ENCODE measurements at regions not wholly inside any gene's neighbourhood (a gene's known extent, or its start where the extent isn't known, plus 50 kb on each side); places are given as distances from the start of the nearest gene placed in this dataset.

DNA sequence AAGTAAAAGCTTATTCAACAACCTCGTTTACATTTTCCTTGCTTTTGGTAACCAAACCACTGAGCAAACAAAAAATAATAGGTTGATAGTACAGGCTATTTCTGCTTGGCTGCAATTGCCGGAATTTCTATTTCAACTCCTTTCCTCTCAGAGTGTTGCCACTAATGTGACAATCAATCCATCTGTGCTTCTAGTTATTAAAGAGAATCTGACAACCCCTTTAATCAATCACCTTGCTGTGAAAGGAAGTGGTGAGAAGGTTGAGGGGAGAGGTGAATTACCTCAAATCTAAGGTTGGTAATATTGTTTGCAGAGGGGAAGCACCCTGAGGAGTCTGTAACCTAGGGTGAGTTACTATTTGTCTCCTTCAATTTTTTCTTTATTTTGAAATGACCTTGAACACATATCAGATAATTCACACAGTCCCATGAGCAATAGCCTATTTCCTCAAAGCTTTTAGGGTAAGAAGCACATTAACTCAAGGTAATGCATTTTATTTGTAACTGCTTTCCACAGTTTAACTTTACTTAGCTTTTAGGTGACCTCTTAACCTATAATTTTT is 603.4 kb downstream of the MMUT start:
- Mint-ChIP-seq H3K4me1 (ENCODE audit: low read depth) (no peaks in the 10 kb centered on the region), H3K36me3 (ENCODE audit: low read depth) (no peaks in the 10 kb centered on the region), H3K9me3 (ENCODE audit: insufficient read depth) (peaks cover 6% of the 10 kb centered on the region), H3K27me3 (ENCODE audit: low read depth) (no peaks in the 10 kb centered on the region), H3K4me3 (no peak overlapping the region), H3K27ac (no peak overlapping the region)
- ATAC-seq (no peak), DNase-seq (no peak)
- CTCF ChIA-PET: no interaction called here
- POLR2A ChIA-PET: no interaction called here

GRCh38 chr6:48845219-48845618 is 617.8 kb downstream of the MMUT start:
- POLR2A ChIA-PET: no interaction called here
- no peaks in the 10 kb centered on the region for H3K36me3 Mint-ChIP-seq (ENCODE audit: low read depth)
- no peaks in the 10 kb centered on the region for H3K27me3 Mint-ChIP-seq (ENCODE audit: low read depth)
- no peaks in the 10 kb centered on the region for H3K4me1 Mint-ChIP-seq (ENCODE audit: low read depth)
- no peak overlapping the region for H3K4me3 Mint-ChIP-seq
- CTCF ChIA-PET: no interaction called here
- no peak overlapping the region for H3K27ac Mint-ChIP-seq
- no peak for DNase-seq
- no peak for ATAC-seq
- peaks cover 24% of the 10 kb centered on the region for H3K9me3 Mint-ChIP-seq (ENCODE audit: insufficient read depth)

- Mint-ChIP-seq H3K4me1 (ENCODE audit: low read depth) (no peaks in the 10 kb centered on the region), H3K36me3 (ENCODE audit: low read depth) (no peaks in the 10 kb centered on the region), H3K4me3 (no peak overlapping the region), H3K27me3 (ENCODE audit: low read depth) (no peaks in the 10 kb centered on the region), H3K27ac (no peak overlapping the region), H3K9me3 (ENCODE audit: insufficient read depth) (peaks cover 25% of the 10 kb centered on the region)
- CTCF ChIA-PET: no interaction called here
- no peak for DNase-seq
- POLR2A ChIA-PET: no interaction called here
- ATAC-seq: no peak
These were observed 618.4 kb downstream of the MMUT start for GRCh38 chr6:48844696-48845095.

GRCh38 chr6:48840896-48841295 is 622.2 kb downstream of the MMUT start:
- no peak for ATAC-seq
- Mint-ChIP-seq H3K27ac (no peak overlapping the region), H3K9me3 (ENCODE audit: insufficient read depth) (peaks cover 12% of the 10 kb centered on the region), H3K4me1 (ENCODE audit: low read depth) (no peaks in the 10 kb centered on the region), H3K36me3 (ENCODE audit: low read depth) (no peaks in the 10 kb centered on the region), H3K4me3 (no peak overlapping the region), H3K27me3 (ENCODE audit: low read depth) (no peaks in the 10 kb centered on the region)
- POLR2A ChIA-PET: no interaction called here
- no peak for DNase-seq
- CTCF ChIA-PET: no interaction called here

- ATAC-seq (no peak), DNase-seq (no peak)
- no peaks in the 10 kb centered on the region for H3K36me3 Mint-ChIP-seq (ENCODE audit: low read depth)
- H3K4me1 Mint-ChIP-seq (ENCODE audit: low read depth): no peaks in the 10 kb centered on the region
- H3K4me3 Mint-ChIP-seq: no peak overlapping the region
- CTCF ChIA-PET: no interaction called here
- H3K27me3 Mint-ChIP-seq (ENCODE audit: low read depth): no peaks in the 10 kb centered on the region
- no peak overlapping the region for H3K27ac Mint-ChIP-seq
- peaks cover 12% of the 10 kb centered on the region for H3K9me3 Mint-ChIP-seq (ENCODE audit: insufficient read depth)
- POLR2A ChIA-PET: no interaction called here
These were observed 623.8 kb downstream of the MMUT start for GRCh38 chr6:48839206-48839605.

- no peaks in the 10 kb centered on the region for H3K4me1 Mint-ChIP-seq (ENCODE audit: low read depth)
- DNase-seq (no peak), ATAC-seq (no peak)
- no peak overlapping the region for H3K27ac Mint-ChIP-seq
- ChIA-PET CTCF (no interaction called here), POLR2A (no interaction called here)
- H3K9me3 Mint-ChIP-seq (ENCODE audit: insufficient read depth): peaks cover 12% of the 10 kb centered on the region
- no peak overlapping the region for H3K4me3 Mint-ChIP-seq
- no peaks in the 10 kb centered on the region for H3K27me3 Mint-ChIP-seq (ENCODE audit: low read depth)
- H3K36me3 Mint-ChIP-seq (ENCODE audit: low read depth): no peaks in the 10 kb centered on the region
These were observed 625.3 kb downstream of the MMUT start for GRCh38 chr6:48837744-48838143.

DNA sequence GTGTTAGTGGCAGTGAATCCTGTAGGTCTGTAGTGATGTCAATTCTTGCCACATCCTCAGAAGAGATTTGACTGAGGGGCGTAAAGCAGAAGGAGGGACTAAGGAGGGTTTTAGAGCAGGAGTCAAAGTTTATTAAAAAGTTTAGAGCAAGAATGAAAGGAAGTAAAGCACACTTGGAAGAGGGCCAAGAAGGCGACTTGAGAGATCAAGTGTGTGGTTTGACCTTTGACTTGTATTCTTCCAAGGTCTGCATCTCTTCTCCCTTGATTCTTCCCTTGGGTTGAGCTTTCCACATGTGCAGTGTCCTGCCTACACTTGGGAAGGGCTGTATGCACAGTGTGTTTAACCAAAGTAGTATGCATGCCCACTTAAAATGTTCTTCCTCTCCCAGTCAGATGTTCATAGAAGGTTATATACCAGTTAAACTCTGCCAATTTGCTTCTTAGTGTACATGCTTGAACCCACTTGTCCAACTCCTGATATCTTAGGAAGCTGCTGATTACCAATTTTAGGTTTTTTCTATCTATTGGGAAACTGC is 627.6 kb downstream of the MMUT start:
- Mint-ChIP-seq H3K4me3 (no peak overlapping the region), H3K27ac (no peak overlapping the region), H3K9me3 (ENCODE audit: insufficient read depth) (peaks cover 6% of the 10 kb centered on the region), H3K4me1 (ENCODE audit: low read depth) (no peaks in the 10 kb centered on the region), H3K36me3 (ENCODE audit: low read depth) (no peaks in the 10 kb centered on the region), H3K27me3 (ENCODE audit: low read depth) (no peaks in the 10 kb centered on the region)
- ChIA-PET POLR2A (no interaction called here), CTCF (no interaction called here)
- DNase-seq (no peak), ATAC-seq (no peak)

GRCh38 chr6:48834706-48835105 is 628.3 kb downstream of the MMUT start:
- no peaks in the 10 kb centered on the region for H3K9me3 Mint-ChIP-seq (ENCODE audit: insufficient read depth)
- CTCF ChIA-PET: no interaction called here
- no peaks in the 10 kb centered on the region for H3K4me1 Mint-ChIP-seq (ENCODE audit: low read depth)

DNA sequence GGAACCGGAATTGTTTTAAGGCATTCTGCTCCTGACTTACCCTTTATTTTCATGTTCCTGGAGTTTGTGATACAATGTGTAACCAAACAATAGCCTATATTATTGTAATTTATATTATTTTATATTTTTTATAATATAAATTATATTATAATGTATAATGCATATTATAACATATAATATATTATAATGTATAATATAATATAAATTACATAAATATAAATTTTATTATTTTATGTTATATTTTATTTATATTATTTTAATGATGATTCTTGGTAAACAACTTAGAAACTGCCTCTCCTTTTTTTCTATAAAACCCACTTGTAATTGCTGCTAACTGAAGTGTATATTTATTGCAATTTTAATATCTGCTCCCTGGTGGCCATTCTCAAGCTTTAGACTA is 629.1 kb downstream of the MMUT start:
- ATAC-seq (no peak), DNase-seq (no peak)
- Mint-ChIP-seq H3K27ac (no peak overlapping the region), H3K4me1 (ENCODE audit: low read depth) (no peaks in the 10 kb centered on the region), H3K4me3 (no peak overlapping the region), H3K9me3 (ENCODE audit: insufficient read depth) (no peaks in the 10 kb centered on the region), H3K27me3 (ENCODE audit: low read depth) (no peaks in the 10 kb centered on the region), H3K36me3 (ENCODE audit: low read depth) (no peaks in the 10 kb centered on the region)
- ChIA-PET POLR2A (no interaction called here), CTCF (no interaction called here)

More at GRCh38 chr6:48834706-48835105, 628.3 kb downstream of the MMUT start:
- H3K4me3 Mint-ChIP-seq: no peak overlapping the region
- no peak for ATAC-seq
- H3K36me3 Mint-ChIP-seq (ENCODE audit: low read depth): no peaks in the 10 kb centered on the region
- no peak overlapping the region for H3K27ac Mint-ChIP-seq
- no peaks in the 10 kb centered on the region for H3K27me3 Mint-ChIP-seq (ENCODE audit: low read depth)
- POLR2A ChIA-PET: no interaction called here
- no peak for DNase-seq

GRCh38 chr6:48826901-48827701 is 636.0 kb downstream of the MMUT start:
- CTCF ChIA-PET: no interaction called here
- no peaks in the 10 kb centered on the region for H3K27me3 Mint-ChIP-seq (ENCODE audit: low read depth)
- H3K36me3 Mint-ChIP-seq (ENCODE audit: low read depth): no peaks in the 10 kb centered on the region

DNA sequence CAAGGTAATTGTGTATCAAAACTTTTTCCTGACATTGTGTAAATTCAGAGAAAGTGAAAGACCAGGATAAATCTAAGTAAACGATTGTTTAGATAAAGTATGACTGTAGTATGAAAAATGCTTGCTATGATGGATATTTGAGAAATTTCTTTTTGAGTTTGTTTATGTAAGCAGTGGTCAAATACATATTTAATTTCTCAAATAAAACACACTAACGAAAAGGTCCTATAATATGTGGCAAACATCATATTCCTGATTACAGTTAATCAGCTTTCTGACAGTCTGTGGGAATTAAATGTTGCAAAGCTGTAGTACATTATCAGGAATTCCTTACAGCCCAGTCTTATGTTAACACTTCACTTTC is 636.9 kb downstream of the MMUT start:
- H3K27ac Mint-ChIP-seq: no peak overlapping the region
- no peak for DNase-seq
- POLR2A ChIA-PET: no interaction called here
- peaks cover 10% of the 10 kb centered on the region for H3K9me3 Mint-ChIP-seq (ENCODE audit: insufficient read depth)
- ATAC-seq: no peak
- H3K36me3 Mint-ChIP-seq (ENCODE audit: low read depth): no peaks in the 10 kb centered on the region
- H3K4me1 Mint-ChIP-seq (ENCODE audit: low read depth): no peaks in the 10 kb centered on the region
- no peak overlapping the region for H3K4me3 Mint-ChIP-seq
- CTCF ChIA-PET: no interaction called here
- no peaks in the 10 kb centered on the region for H3K27me3 Mint-ChIP-seq (ENCODE audit: low read depth)

More at GRCh38 chr6:48826901-48827701, 636.0 kb downstream of the MMUT start:
- peaks cover 7% of the 10 kb centered on the region for H3K9me3 Mint-ChIP-seq (ENCODE audit: insufficient read depth)
- no peak overlapping the region for H3K4me3 Mint-ChIP-seq
- POLR2A ChIA-PET: no interaction called here
- no peaks in the 10 kb centered on the region for H3K4me1 Mint-ChIP-seq (ENCODE audit: low read depth)
- no peak for ATAC-seq
- no peak overlapping the region for H3K27ac Mint-ChIP-seq
- no peak for DNase-seq

DNA sequence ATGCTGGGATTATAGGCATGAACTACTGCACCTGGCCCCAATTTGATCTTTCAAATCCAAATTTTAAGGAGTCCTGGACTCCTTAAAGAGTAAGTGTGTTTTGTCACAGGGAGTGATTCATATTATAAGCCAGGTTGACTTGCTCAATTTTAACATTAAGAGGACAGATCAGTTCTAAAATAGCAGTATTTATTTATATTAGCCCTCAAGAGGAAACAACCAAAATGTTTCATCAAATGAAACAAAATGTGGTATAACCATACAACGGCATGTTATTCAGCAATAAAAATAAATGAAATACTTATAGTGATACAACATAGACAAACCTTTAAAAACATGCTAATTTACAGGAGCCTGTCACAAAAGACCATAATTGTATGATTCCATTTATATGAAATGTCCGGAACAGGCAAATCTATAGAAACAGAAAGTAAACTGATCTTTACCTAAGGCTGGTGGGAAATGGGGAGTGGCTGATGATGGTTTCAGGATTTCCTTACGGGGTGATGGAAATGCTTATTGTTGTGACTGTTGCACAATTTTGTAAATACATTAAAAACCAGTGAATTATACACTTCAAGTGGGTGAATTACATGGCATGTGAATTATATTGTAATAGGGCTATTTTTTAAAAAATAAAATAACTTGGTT is 637.4 kb downstream of the MMUT start:
- H3K27ac Mint-ChIP-seq: no peak overlapping the region
- ChIA-PET POLR2A (no interaction called here), CTCF (no interaction called here)
- no peak overlapping the region for H3K4me3 Mint-ChIP-seq
- no peaks in the 10 kb centered on the region for H3K4me1 Mint-ChIP-seq (ENCODE audit: low read depth)
- peaks cover 10% of the 10 kb centered on the region for H3K9me3 Mint-ChIP-seq (ENCODE audit: insufficient read depth)
- no peaks in the 10 kb centered on the region for H3K27me3 Mint-ChIP-seq (ENCODE audit: low read depth)
- no peaks in the 10 kb centered on the region for H3K36me3 Mint-ChIP-seq (ENCODE audit: low read depth)
- no peak for DNase-seq
- no peak for ATAC-seq

Measured in activated CD8-positive, alpha-beta T cell treated with anti-CD3 and anti-CD28 coated beads, Interleukin-2, amount 10 ng/mL, durations not matched to agents 7 days and 5 days (primary cell).